Endothelial cell of umbilical vein (primary cell): ENCODE measurements at regions not wholly inside any gene's neighbourhood (a gene's known extent, or its start where the extent isn't known, plus 50 kb on each side); places are given as distances from the start of the nearest gene placed in this dataset.

Experiments used
- BruUV-seq: library from RNA; stranded (reverse); fragments of 400-500 nt; replicated peaks from 2 replicates; lab custom pipeline; 2021; lab: Mats Ljungman, UMichigan
- CTCF ChIA-PET: fragments of 300-600, 350-600 bp; sonication (Branson Sonifier 250); formaldehyde crosslinking; loops from one replicate; lab custom pipeline; 2021; ENCODE audit warnings: antibody characterized with exemption, inconsistent platforms; lab: Charles Lee
- POLR2A ChIA-PET: fragments of 300-600, 350-600 bp; sonication (Branson Sonifier 250); formaldehyde crosslinking; loops from one replicate; lab custom pipeline; 2021; ENCODE audit warnings: antibody characterized with exemption, inconsistent platforms; lab: Charles Lee
- DNase-seq: peaks from one replicate; pipeline ENCODE4 v3.0.0-alpha.2; 2011; ENCODE audit warnings: low read depth, low spot score
- FAIRE-seq: peaks from 2 replicates; lab custom pipeline; 2011; peaks lifted over from hg19 to GRCh38; lab: Jason Lieb, UNC
- H2AFZ ChIP-seq: 2 replicates; pipeline ENCODE4 v1.6.0; 2012; ENCODE audit warnings: low read depth, low read length, control low read depth, inconsistent platforms
- H3K27ac ChIP-seq: 2 replicates; pipeline ENCODE4 v1.5.1; 2011; ENCODE audit warnings: low read depth, mild to moderate bottlenecking, control low read depth, low read length, moderate library complexity; ENCODE audit not compliant: insufficient read depth
- H3K27me3 ChIP-seq, 2 experiments: 2 replicates each; pipeline versions ENCODE4 v1.6.0 to v1.6.1; 2011; ENCODE audit warnings: low read length in 2 of 2, mixed read lengths in 1 of 2; ENCODE audit not compliant: control insufficient read depth in 2 of 2, insufficient read depth in 2 of 2
- H3K36me3 ChIP-seq, 2 experiments: 2 replicates in 1 of 2; 3 replicates in 1 of 2; pipeline ENCODE4 v1.5.1; 2011; ENCODE audit warnings: low read length in 2 of 2, mild to moderate bottlenecking in 1 of 2, moderate library complexity in 1 of 2; ENCODE audit not compliant: control insufficient read depth in 2 of 2, insufficient read depth in 2 of 2; ENCODE audit errors: extremely low read depth in 1 of 2
- H3K4me1 ChIP-seq: 3 replicates; pipeline ENCODE4 v1.5.1; 2011; ENCODE audit warnings: mild to moderate bottlenecking, low read length; ENCODE audit not compliant: control insufficient read depth, insufficient read depth; ENCODE audit errors: extremely low read depth
- H3K4me2 ChIP-seq: 2 replicates; pipeline ENCODE4 v1.6.1; 2011; ENCODE audit warnings: low read length, control low read depth, mixed read lengths; ENCODE audit not compliant: insufficient read depth
- H3K4me3 ChIP-seq, 3 experiments: fragments of 200-600 bp in 1 of 3; sonication (generic), shearing (Covaris generic) in 1 of 3; replicated peaks in 1 of 3; 2 replicates each; pipeline ENCODE4 v1.5.1; 2011 to 2016; ENCODE audit warnings: control low read depth in 3 of 3, low read length in 3 of 3, mild to moderate bottlenecking in 2 of 3, inconsistent platforms in 1 of 3, low read depth in 1 of 3, moderate library complexity in 1 of 3; ENCODE audit not compliant: insufficient read depth in 1 of 3
- H3K79me2 ChIP-seq: 2 replicates; pipeline ENCODE4 v1.6.0; 2012; ENCODE audit warnings: low read length, inconsistent platforms; ENCODE audit not compliant: control insufficient read depth, insufficient read depth
- H3K9ac ChIP-seq: replicated peaks from 2 replicates; pipeline ENCODE3; 2011; ENCODE audit warnings: low read length, control low read depth; ENCODE audit not compliant: insufficient read depth; ENCODE audit errors: extremely low read depth
- H3K9me1 ChIP-seq: replicated peaks from 3 replicates; pipeline ENCODE4 v1.6.0; 2011; ENCODE audit warnings: mild to moderate bottlenecking, low read length; ENCODE audit not compliant: control insufficient read depth, insufficient read depth; ENCODE audit errors: extremely low read depth
- H3K9me3 ChIP-seq: replicated peaks from 2 replicates; pipeline ENCODE4 v1.5.1; 2012; ENCODE audit warnings: low read length, inconsistent platforms; ENCODE audit not compliant: control insufficient read depth, insufficient read depth
- H4K20me1 ChIP-seq: replicated peaks from 2 replicates; pipeline ENCODE3; 2011; ENCODE audit warnings: mild to moderate bottlenecking, low read length; ENCODE audit not compliant: control insufficient read depth, insufficient read depth; ENCODE audit errors: extremely low read depth
- CTCF ChIP-seq, 2 donors: IDR thresholded peaks; 1 replicate in 1 of 2; 2 replicates in 1 of 2; pipeline ENCODE4 v1.5.1; 2011; ENCODE audit warnings: low read length in 2 of 2, mild to moderate bottlenecking in 2 of 2, moderate library complexity in 2 of 2, control low read depth in 1 of 2, inconsistent platforms in 1 of 2, low read depth in 1 of 2; ENCODE audit not compliant: insufficient read depth in 1 of 2; ENCODE audit errors: extremely low read depth in 1 of 2
- EZH2 ChIP-seq: IDR thresholded peaks from 2 replicates; pipeline ENCODE4 v1.6.1; 2012; ENCODE audit warnings: borderline replicate concordance, low read depth, mild to moderate bottlenecking, moderate library complexity, low read length, inconsistent platforms; ENCODE audit not compliant: severe bottlenecking
- FOS ChIP-seq: IDR thresholded peaks from 2 replicates; pipeline ENCODE4 v1.6.1; 2011; ENCODE audit warnings: mild to moderate bottlenecking, low read length, moderate library complexity, borderline replicate concordance; ENCODE audit not compliant: insufficient read depth
- GATA2 ChIP-seq: IDR thresholded peaks from 2 replicates; pipeline ENCODE4 v1.7.0; 2011; ENCODE audit warnings: low read depth, mild to moderate bottlenecking, moderate library complexity, mixed read lengths, low read length; ENCODE audit not compliant: insufficient read length, insufficient read depth
- JUN ChIP-seq: IDR thresholded peaks from 2 replicates; pipeline ENCODE4 v1.6.1; 2011; ENCODE audit warnings: borderline replicate concordance, low read depth; ENCODE audit not compliant: insufficient read length, insufficient read depth
- MAX ChIP-seq: IDR thresholded peaks from 2 replicates; pipeline ENCODE4 v1.6.1; 2011; ENCODE audit not compliant: insufficient read depth, insufficient read length
- MYC ChIP-seq: IDR thresholded peaks from one replicate; pipeline ENCODE4 v1.6.1; 2011; ENCODE audit warnings: mild to moderate bottlenecking, low read depth, low read length
- POLR2A ChIP-seq: IDR thresholded peaks from 2 replicates; pipeline ENCODE4 v1.6.1; 2012; ENCODE audit warnings: low read depth, mild to moderate bottlenecking, control low read depth, low read length
- POLR2AphosphoS5 ChIP-seq: IDR thresholded peaks from 2 replicates; pipeline ENCODE4 v1.6.1; 2012; ENCODE audit warnings: low read depth, mild to moderate bottlenecking, control low read depth, low read length, moderate library complexity; ENCODE audit not compliant: insufficient read depth
- dilution Hi-C: fragments of 300-500 bp; cut with MboI; formaldehyde crosslinking; loops from one replicate; pipeline ENCODE4 v1.15.0; 2019; ENCODE audit warnings: low sequenced_read_pairs; ENCODE audit not compliant: extremely low pct_ligation_motif_present
- intact Hi-C: fragments of 100-400 bp; cut with micrococcal nuclease; formaldehyde crosslinking; loops from one replicate; pipeline ENCODE4 v1.10.0; 2022

GRCh38 chr6:158257781-158258180 lies 54.5 kb upstream of the TULP4 start:
- peaks cover 30% of the 10 kb centered on the region for H3K79me2 ChIP-seq
- no peak overlapping the region for H3K4me3 ChIP-seq
- ChIA-PET CTCF (interaction anchor here (1.2 kb wide), 1 partner anchor 8 kb away, joined by 8 read pairs; no protein-coding TSS in a partner anchor), POLR2A (no interaction called here)
- no peak for TF ChIP-seq FOS
- no peak for TF ChIP-seq MAX
- no peak for TF ChIP-seq POLR2A
- no peak for TF ChIP-seq MYC
- no peak for TF ChIP-seq POLR2AphosphoS5
- TF ChIP-seq EZH2, result no peak
- TF ChIP-seq JUN, result no peak
- no peak for TF ChIP-seq GATA2
- TF ChIP-seq CTCF (IDR thresholded peaks at IDR 0.05; ENCODE audit: extremely low read depth in 1 of 2, insufficient read depth in 1 of 2, low read depth in 1 of 2, low read length in 2 of 2), result no peak
- H3K9me1 ChIP-seq, result no peaks in the 10 kb centered on the region
- H2AFZ ChIP-seq, result no peak overlapping the region
- dilution Hi-C loops (no loop called here), intact Hi-C loops (no loop called here)
- H3K9ac ChIP-seq, result no peak overlapping the region
- no peak for FAIRE-seq
- no TSS peak for BruUV-seq
- no peaks in the 10 kb centered on the region for H3K27me3 ChIP-seq
- no peaks in the 10 kb centered on the region for H3K4me1 ChIP-seq
- H3K27ac ChIP-seq, result no peak overlapping the region
- H3K4me2 ChIP-seq, result no peak overlapping the region
- no peak for DNase-seq
- H3K36me3 ChIP-seq, result peaks cover 0 to 6% of the 10 kb centered on the region in 2 experiments
- no peaks in the 10 kb centered on the region for H3K9me3 ChIP-seq
- H4K20me1 ChIP-seq, result no peaks in the 10 kb centered on the region
